Smooth muscle cell (in vitro differentiated cells): ENCODE measurements at regions not wholly inside any gene's neighbourhood (a gene's known extent, or its start where the extent isn't known, plus 50 kb on each side); places are given as distances from the start of the nearest gene placed in this dataset.
"Not testable (repeated sequence)": the region's sequence is repeated elsewhere in the genome, so short reads cannot be mapped to it uniquely, and the experiment has no call there.

Experiments
- DNase-seq: peaks from one replicate; lab custom pipeline; 2025; ENCODE audit not compliant: unreplicated experiment; lab: John Stamatoyannopoulos, UW
- H2AFZ ChIP-seq: fragments of 200-600 bp; sonication (generic); 2 replicates; pipeline ENCODE4 v1.6.0; 2016; ENCODE audit warnings: antibody characterized with exemption, low read depth, mild to moderate bottlenecking
- H3F3A ChIP-seq: fragments of 200-600 bp; sonication (generic); 2 replicates; pipeline ENCODE4 v1.6.0; 2017; ENCODE audit warnings: antibody characterized with exemption, low read depth
- H3K27ac ChIP-seq: fragments of 200-600 bp; sonication (generic); 2 replicates; pipeline ENCODE4 v1.5.1; 2016; ENCODE audit warnings: low read depth, mild to moderate bottlenecking
- H3K27me3 ChIP-seq: fragments of 200-600 bp; sonication (generic); 2 replicates; pipeline ENCODE4 v1.6.1; 2016; ENCODE audit warnings: low read depth, mild to moderate bottlenecking
- H3K36me3 ChIP-seq: fragments of 200-600 bp; sonication (generic); 2 replicates; pipeline ENCODE4 v1.5.1; 2016; ENCODE audit warnings: low read depth
- H3K4me1 ChIP-seq: fragments of 200-600 bp; sonication (generic); 2 replicates; pipeline ENCODE4 v1.5.1; 2016; ENCODE audit warnings: low read depth
- H3K4me2 ChIP-seq: fragments of 200-600 bp; sonication (generic); 2 replicates; pipeline ENCODE4 v1.6.0; 2016; ENCODE audit warnings: mild to moderate bottlenecking
- H3K4me3 ChIP-seq: fragments of 200-600 bp; sonication (generic); 2 replicates; pipeline ENCODE4 v1.5.1; 2016; ENCODE audit warnings: mild to moderate bottlenecking
- H3K79me2 ChIP-seq: fragments of 200-600 bp; sonication (generic); 2 replicates; pipeline ENCODE4 v1.6.0; 2016; ENCODE audit warnings: low read depth, mild to moderate bottlenecking
- H3K9ac ChIP-seq: fragments of 200-600 bp; sonication (generic); 2 replicates; pipeline ENCODE4 v1.6.0; 2016; ENCODE audit warnings: low read depth
- H3K9me3 ChIP-seq: fragments of 200-600 bp; sonication (generic); replicated peaks from 2 replicates; pipeline ENCODE4 v1.5.1; 2016; ENCODE audit warnings: low read depth
- H4K20me1 ChIP-seq: fragments of 200-600 bp; sonication (generic); 2 replicates; pipeline ENCODE4 v1.6.0; 2016; ENCODE audit warnings: low read depth
- CTCF ChIP-seq: fragments of 200-600 bp; sonication (generic); IDR thresholded peaks from 2 replicates; pipeline ENCODE4 v1.5.1; 2017; ENCODE audit warnings: borderline replicate concordance, mild to moderate bottlenecking, antibody characterized with exemption; ENCODE audit not compliant: insufficient read depth, poor library complexity, severe bottlenecking
- WGBS: methylation state at CpG from one replicate; pipeline ENCODE4 v1.1.7; 2016; ENCODE audit warnings: low lambda C conversion rate; 5-methylcytosine and 5-hydroxymethylcytosine counted together

- no peaks in the 10 kb centered on the region for H3K79me2 ChIP-seq
- H3K27ac ChIP-seq = no peak overlapping the region
- no peaks in the 10 kb centered on the region for H3F3A ChIP-seq
- H3K4me1 ChIP-seq = no peaks in the 10 kb centered on the region
- no peaks in the 10 kb centered on the region for H4K20me1 ChIP-seq
- H3K9ac ChIP-seq = no peak overlapping the region
- H3K4me2 ChIP-seq = no peak overlapping the region
- 86% methylated on average over 1 of the region's 1 CpG for WGBS
- DNase-seq = no peak
- no peaks in the 10 kb centered on the region for H3K27me3 ChIP-seq
- no peaks in the 10 kb centered on the region for H3K9me3 ChIP-seq
- no peak overlapping the region for H2AFZ ChIP-seq
- no peaks in the 10 kb centered on the region for H3K36me3 ChIP-seq
- TF ChIP-seq CTCF = no peak
- H3K4me3 ChIP-seq = no peak overlapping the region
These were observed 966.8 kb upstream of the CTNND2 start for GRCh38 chr5:12870872-12871539.

GRCh38 chr5:12865529-12865928 is 961.3 kb upstream of the CTNND2 start:
- no peak overlapping the region for H3K4me3 ChIP-seq

GRCh38 chr5:12861886-12862654 is 957.8 kb upstream of the CTNND2 start:
- Histone ChIP-seq H3K4me2 (peak overlapping the region; percentile 21), H3K4me3 (no peak overlapping the region), H4K20me1 (no peaks in the 10 kb centered on the region), H3K27ac (no peak overlapping the region), H3F3A (no peaks in the 10 kb centered on the region), H3K4me1 (no peaks in the 10 kb centered on the region), H3K9ac (no peak overlapping the region), H3K36me3 (no peaks in the 10 kb centered on the region), H3K79me2 (no peaks in the 10 kb centered on the region), H2AFZ (no peak overlapping the region), H3K27me3 (no peaks in the 10 kb centered on the region), H3K9me3 (no peaks in the 10 kb centered on the region)
- no peak for TF ChIP-seq CTCF
- 77% methylated on average over 7 of the region's 7 CpGs for WGBS
- no peak for DNase-seq

More at GRCh38 chr5:12865529-12865928, 961.3 kb upstream of the CTNND2 start:
- DNase-seq = no peak
- no peaks in the 10 kb centered on the region for H3K9me3 ChIP-seq
- no peak overlapping the region for H2AFZ ChIP-seq
- H3K9ac ChIP-seq = no peak overlapping the region
- no peak overlapping the region for H3K27ac ChIP-seq
- TF ChIP-seq CTCF = no peak
- H3K27me3 ChIP-seq = no peaks in the 10 kb centered on the region
- no peaks in the 10 kb centered on the region for H3F3A ChIP-seq
- no peaks in the 10 kb centered on the region for H3K36me3 ChIP-seq
- H3K4me1 ChIP-seq = no peaks in the 10 kb centered on the region
- no peaks in the 10 kb centered on the region for H4K20me1 ChIP-seq
- peak overlapping the region; percentile 11 for H3K4me2 ChIP-seq
- H3K79me2 ChIP-seq = no peaks in the 10 kb centered on the region

- WGBS = 44% methylated on average over 1 of the region's 1 CpG
- not testable (repeated sequence) for H4K20me1 ChIP-seq, DNase-seq, H3K79me2 ChIP-seq, H3K27ac ChIP-seq, H3K4me3 ChIP-seq, H3K4me2 ChIP-seq, H3K36me3 ChIP-seq, H3K4me1 ChIP-seq, H3K9ac ChIP-seq, H2AFZ ChIP-seq, H3F3A ChIP-seq, H3K9me3 ChIP-seq, H3K27me3 ChIP-seq
These were observed 951.9 kb upstream of the CTNND2 start for GRCh38 chr5:12856105-12856504.
